ENCODE measurements at regions not wholly inside any gene's neighbourhood (a gene's known extent, or its start where the extent isn't known, plus 50 kb on each side); places are given as distances from the start of the nearest gene placed in this dataset.

- TF ChIP-seq CTCF (IDR thresholded peaks at IDR 0.05), result no peak
- no peak for TF ChIP-seq EP300 (IDR thresholded peaks at IDR 0.05)
These were observed 100.8 kb upstream of the TLE4 start for GRCh38 chr9:79470954-79471353.

Measured in stomach (tissue), 4 donors.